OCI-LY3 (cell line): ENCODE measurements at regions not wholly inside any gene's neighbourhood (a gene's known extent, or its start where the extent isn't known, plus 50 kb on each side); places are given as distances from the start of the nearest gene placed in this dataset.

Experiments
- H2AFZ ChIP-seq: fragments of 200-600, 300-600 bp; shearing (Covaris generic); 2 replicates; pipeline ENCODE4 v1.6.0; 2014; ENCODE audit warnings: antibody characterized with exemption, low read depth, low read length
- H3K27ac ChIP-seq: fragments of 200-600, 300-600 bp; sonication (generic); 2 replicates; pipeline ENCODE4 v1.5.1; 2014; ENCODE audit warnings: mild to moderate bottlenecking, low read length, moderate library complexity, mixed read lengths
- H3K27me3 ChIP-seq: fragments of 200-600, 300-600 bp; sonication (generic); 2 replicates; pipeline ENCODE4 v1.6.1; 2014; ENCODE audit warnings: low read depth, low read length, mixed read lengths
- H3K36me3 ChIP-seq: fragments of 200-600, 300-600 bp; sonication (generic); replicated peaks from 2 replicates; pipeline ENCODE3; 2014; ENCODE audit warnings: low read depth, low read length, mixed read lengths
- H3K4me1 ChIP-seq: fragments of 300-600, 200-600 bp; sonication (generic); 2 replicates; pipeline ENCODE4 v1.6.1; 2014; ENCODE audit warnings: low read length, mixed read lengths
- H3K4me2 ChIP-seq: fragments of 200-600, 300-600 bp; sonication (generic); 2 replicates; pipeline ENCODE4 v1.6.1; 2014; ENCODE audit warnings: low read length, mixed read lengths
- H3K4me3 ChIP-seq: fragments of 300-600, 200-600 bp; sonication (generic); 2 replicates; pipeline ENCODE4 v1.5.1; 2014; ENCODE audit warnings: antibody characterized with exemption, mild to moderate bottlenecking, low read length, moderate library complexity
- H3K79me2 ChIP-seq: fragments of 300-600, 200-600 bp; shearing (Covaris generic); 2 replicates; pipeline ENCODE4 v1.6.1; 2014; ENCODE audit warnings: mild to moderate bottlenecking, low read length, mixed read lengths
- H3K9ac ChIP-seq: fragments of 300-600, 200-600 bp; shearing (Covaris generic); 2 replicates; pipeline ENCODE4 v1.6.0; 2014; ENCODE audit warnings: mild to moderate bottlenecking, low read length, moderate library complexity
- H3K9me3 ChIP-seq: fragments of 200-600, 300-600 bp; shearing (Covaris generic); 2 replicates; pipeline ENCODE4 v1.6.1; 2014; ENCODE audit warnings: low read length, mixed read lengths; ENCODE audit not compliant: insufficient read depth
- H4K20me1 ChIP-seq: fragments of 200-600, 300-600 bp; sonication (generic); 2 replicates; pipeline ENCODE4 v1.6.1; 2016; ENCODE audit warnings: low read length, mixed read lengths; ENCODE audit not compliant: insufficient read depth
- CTCF ChIP-seq: fragments of 200-600, 300-600 bp; sonication (generic); IDR thresholded peaks from 2 replicates; pipeline ENCODE4 v1.5.1; 2014; ENCODE audit warnings: antibody characterized with exemption, low read length, low read depth
- EZH2phosphoT487 ChIP-seq: fragments of 200-600 bp; shearing (Covaris generic); IDR thresholded peaks from 2 replicates; pipeline ENCODE4 v1.6.1; 2018; ENCODE audit warnings: antibody characterized with exemption, mixed run types, low read depth

- Histone ChIP-seq H3K79me2 (no peaks in the 10 kb centered on the region), H3K27me3 (no peaks in the 10 kb centered on the region), H3K4me1 (no peaks in the 10 kb centered on the region), H3K9ac (no peak overlapping the region), H3K4me2 (no peak overlapping the region), H3K4me3 (no peak overlapping the region), H3K9me3 (no peaks in the 10 kb centered on the region), H3K36me3 (no peaks in the 10 kb centered on the region), H2AFZ (no peak overlapping the region), H3K27ac (no peak overlapping the region), H4K20me1 (no peaks in the 10 kb centered on the region)
- no peak for TF ChIP-seq EZH2phosphoT487
- TF ChIP-seq CTCF: no peak
Observed at GRCh38 chr2:82525744-82526143, 1933.3 kb downstream of the SUCLG1 start.

- Histone ChIP-seq H3K4me1 (no peaks in the 10 kb centered on the region), H2AFZ (no peak overlapping the region), H3K9me3 (no peaks in the 10 kb centered on the region), H3K27ac (no peak overlapping the region), H3K36me3 (no peaks in the 10 kb centered on the region), H4K20me1 (no peaks in the 10 kb centered on the region), H3K4me3 (no peak overlapping the region), H3K27me3 (no peaks in the 10 kb centered on the region), H3K79me2 (no peaks in the 10 kb centered on the region), H3K4me2 (no peak overlapping the region), H3K9ac (no peak overlapping the region)
- TF ChIP-seq CTCF (no peak), EZH2phosphoT487 (no peak)
Observed at GRCh38 chr2:82524826-82525225, 1934.3 kb downstream of the SUCLG1 start.

- TF ChIP-seq EZH2phosphoT487 (no peak), CTCF (no peak)
- H3K36me3 ChIP-seq: no peaks in the 10 kb centered on the region
- H3K9ac ChIP-seq: no peak overlapping the region
- H3K4me1 ChIP-seq: no peaks in the 10 kb centered on the region; the same call in 1 of the 2 replicates
- no peak overlapping the region for H3K4me2 ChIP-seq
- H3K4me3 ChIP-seq: no peak overlapping the region
- no peak overlapping the region for H2AFZ ChIP-seq
- H4K20me1 ChIP-seq: no peaks in the 10 kb centered on the region
- H3K27me3 ChIP-seq: no peaks in the 10 kb centered on the region
- no peak overlapping the region for H3K27ac ChIP-seq
- no peaks in the 10 kb centered on the region for H3K79me2 ChIP-seq
- no peaks in the 10 kb centered on the region for H3K9me3 ChIP-seq
Observed at GRCh38 chr2:82511894-82512293, 1947.2 kb downstream of the SUCLG1 start.

GRCh38 chr2:82508702-82509101 is 1950.4 kb downstream of the SUCLG1 start:
- H3K9ac ChIP-seq: no peak overlapping the region
- no peak overlapping the region for H3K27ac ChIP-seq
- no peak overlapping the region for H2AFZ ChIP-seq
- H3K79me2 ChIP-seq: no peaks in the 10 kb centered on the region
- TF ChIP-seq EZH2phosphoT487: no peak
- no peak for TF ChIP-seq CTCF
- no peaks in the 10 kb centered on the region for H3K36me3 ChIP-seq
- no peaks in the 10 kb centered on the region for H3K9me3 ChIP-seq
- H3K27me3 ChIP-seq: no peaks in the 10 kb centered on the region
- H3K4me3 ChIP-seq: no peak overlapping the region
- H3K4me2 ChIP-seq: no peak overlapping the region
- H4K20me1 ChIP-seq: no peaks in the 10 kb centered on the region
- H3K4me1 ChIP-seq: no peaks in the 10 kb centered on the region; the same call in 1 of the 2 replicates
